D721Med (cell line): ENCODE measurements at regions not wholly inside any gene's neighbourhood (a gene's known extent, or its start where the extent isn't known, plus 50 kb on each side); places are given as distances from the start of the nearest gene placed in this dataset.

Experiments used
- DNase-seq: peaks from one replicate; pipeline ENCODE4 v3.0.0; 2011; ENCODE audit warnings: low spot score; ENCODE audit not compliant: insufficient read length
- FAIRE-seq: peaks from 2 replicates; lab custom pipeline; 2011; peaks lifted over from hg19 to GRCh38; lab: Jason Lieb, UNC
- TF ChIP-seq, protein P1 (sequence below): IDR thresholded peaks from 2 replicates; pipeline ENCODE4 v1.5.1; 2012; ENCODE audit warnings: mild to moderate bottlenecking, control low read depth; ENCODE audit not compliant: insufficient read depth; ENCODE audit errors: missing control alignments

DNA sequence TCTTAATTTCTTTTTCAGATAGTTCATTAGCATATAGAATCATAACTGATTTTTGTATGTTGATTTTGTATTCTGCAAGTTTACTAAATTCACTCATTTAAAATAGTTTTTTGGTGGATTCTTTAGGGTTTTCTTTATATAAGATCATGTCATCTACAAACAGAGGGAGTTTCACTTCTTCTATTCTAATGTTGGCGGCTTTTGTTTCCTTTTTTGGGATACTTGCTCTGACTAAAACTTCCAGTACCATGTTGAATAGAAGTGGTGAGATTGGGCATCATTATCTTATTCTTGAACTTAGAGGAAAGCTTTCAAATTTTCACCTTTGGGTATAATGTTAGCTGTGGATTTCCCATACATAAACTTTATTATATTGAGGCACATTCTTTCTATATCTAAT lies 296.9 kb downstream of the BCKDHB start:
- FAIRE-seq (no peak), DNase-seq (no peak)
- TF ChIP-seq, protein P1, sequence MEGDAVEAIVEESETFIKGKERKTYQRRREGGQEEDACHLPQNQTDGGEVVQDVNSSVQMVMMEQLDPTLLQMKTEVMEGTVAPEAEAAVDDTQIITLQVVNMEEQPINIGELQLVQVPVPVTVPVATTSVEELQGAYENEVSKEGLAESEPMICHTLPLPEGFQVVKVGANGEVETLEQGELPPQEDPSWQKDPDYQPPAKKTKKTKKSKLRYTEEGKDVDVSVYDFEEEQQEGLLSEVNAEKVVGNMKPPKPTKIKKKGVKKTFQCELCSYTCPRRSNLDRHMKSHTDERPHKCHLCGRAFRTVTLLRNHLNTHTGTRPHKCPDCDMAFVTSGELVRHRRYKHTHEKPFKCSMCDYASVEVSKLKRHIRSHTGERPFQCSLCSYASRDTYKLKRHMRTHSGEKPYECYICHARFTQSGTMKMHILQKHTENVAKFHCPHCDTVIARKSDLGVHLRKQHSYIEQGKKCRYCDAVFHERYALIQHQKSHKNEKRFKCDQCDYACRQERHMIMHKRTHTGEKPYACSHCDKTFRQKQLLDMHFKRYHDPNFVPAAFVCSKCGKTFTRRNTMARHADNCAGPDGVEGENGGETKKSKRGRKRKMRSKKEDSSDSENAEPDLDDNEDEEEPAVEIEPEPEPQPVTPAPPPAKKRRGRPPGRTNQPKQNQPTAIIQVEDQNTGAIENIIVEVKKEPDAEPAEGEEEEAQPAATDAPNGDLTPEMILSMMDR, result no peak

DNA sequence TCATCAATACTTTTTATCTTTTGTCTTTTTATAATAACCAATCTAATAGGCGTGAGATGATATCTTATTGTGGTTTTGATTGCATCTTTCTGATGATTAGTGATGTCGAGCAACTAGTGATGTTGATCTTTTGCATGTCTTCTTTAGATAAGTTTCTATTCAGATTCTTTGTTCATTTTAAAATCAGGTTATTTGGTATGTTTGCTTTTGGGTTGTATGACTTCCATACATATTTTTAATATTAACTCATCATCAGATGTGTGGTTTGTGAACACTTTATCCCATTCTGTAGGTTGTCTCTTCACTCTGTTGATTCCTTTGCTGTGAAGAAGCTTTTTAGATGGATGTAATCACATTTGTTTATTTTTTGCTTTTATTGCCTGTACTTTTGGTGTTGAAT lies 295.8 kb downstream of the BCKDHB start:
- FAIRE-seq, result no peak
- TF ChIP-seq, protein P1, result no peak
- DNase-seq, result no peak
